GM12878 (cell line): ENCODE measurements at regions not wholly inside any gene's neighbourhood (a gene's known extent, or its start where the extent isn't known, plus 50 kb on each side); places are given as distances from the start of the nearest gene placed in this dataset.

Experiments used
- ATAC-seq: fragments of 200-7000 bp; cut with Tn5 transposase; 3 replicates; pipeline ENCODE4 v1.9.1; 2020; ENCODE audit warnings: mild to moderate bottlenecking, moderate library complexity
- BruUV-seq: library from RNA; stranded (reverse); fragments of 400-500 nt; replicated peaks from 2 replicates; lab custom pipeline; 2021; lab: Mats Ljungman, UMichigan
- CTCF ChIA-PET: fragments of 300-600 bp; sonication (Branson Sonifier 250); formaldehyde crosslinking; extraction: SDS; loops from one replicate; lab custom pipeline; 2021; ENCODE audit warnings: inconsistent platforms; lab: Yijun Ruan, JAX
- POLR2A ChIA-PET: fragments of 350-600 bp; formaldehyde crosslinking; extraction: SDS; loops from one replicate; lab custom pipeline; 2021; ENCODE audit warnings: inconsistent platforms; lab: Charles Lee
- RAD21 ChIA-PET: fragments of 300-600 bp; sonication (Branson Sonifier 250); formaldehyde crosslinking; loops from one replicate; lab custom pipeline; 2023; ENCODE audit warnings: antibody characterized with exemption; ENCODE audit not compliant: unreplicated experiment; lab: Charles Lee
- SMC1A ChIA-PET: fragments of 300-600 bp; sonication (Branson Sonifier 250); formaldehyde crosslinking; loops from one replicate; lab custom pipeline; 2023; ENCODE audit not compliant: unreplicated experiment, uncharacterized antibody; lab: Charles Lee
- DNase-seq: peaks from one replicate; pipeline ENCODE4 v3.0.0-alpha.2; 2011; ENCODE audit warnings: low read depth, low spot score
- FAIRE-seq: peaks from 3 replicates; lab custom pipeline; 2011; peaks lifted over from hg19 to GRCh38; lab: Jason Lieb, UNC
- H2AFZ ChIP-seq: 2 replicates; pipeline ENCODE4 v1.6.0; 2011; ENCODE audit warnings: low read depth, low read length, control low read depth; ENCODE audit not compliant: control insufficient read depth
- H3K27ac ChIP-seq: 2 replicates; pipeline ENCODE4 v1.5.1; 2011; ENCODE audit warnings: control low read depth; ENCODE audit not compliant: control insufficient read depth, insufficient read depth
- H3K27me3 ChIP-seq, 2 experiments: replicated peaks in 1 of 2; 2 replicates each; pipeline versions ENCODE4 v1.6.0 to v1.6.1; 2011; ENCODE audit warnings: low read length in 1 of 2; ENCODE audit not compliant: control insufficient read depth in 2 of 2, insufficient read depth in 2 of 2
- H3K36me3 ChIP-seq, 2 experiments: 2 replicates each; pipeline ENCODE4 v1.5.1; 2011; ENCODE audit warnings: low read length in 1 of 2; ENCODE audit not compliant: control insufficient read depth in 2 of 2, insufficient read depth in 2 of 2
- H3K4me1 ChIP-seq: 2 replicates; pipeline ENCODE4 v1.6.1; 2011; ENCODE audit warnings: mild to moderate bottlenecking, low read length, moderate library complexity, mixed read lengths; ENCODE audit not compliant: control insufficient read depth, insufficient read depth
- H3K4me2 ChIP-seq: 2 replicates; pipeline ENCODE4 v1.6.0; 2011; ENCODE audit warnings: control low read depth; ENCODE audit not compliant: control insufficient read depth, insufficient read depth
- H3K4me3 ChIP-seq: fragments of 200-600 bp; sonication (generic); 2 replicates; pipeline ENCODE4 v1.5.1; 2016
- H3K79me2 ChIP-seq: 2 replicates; pipeline ENCODE4 v1.6.0; 2011; ENCODE audit warnings: low read length; ENCODE audit not compliant: control insufficient read depth, insufficient read depth
- H3K9ac ChIP-seq: 2 replicates; pipeline ENCODE4 v1.8.0; 2011; ENCODE audit warnings: low read length, control low read depth, mixed read lengths; ENCODE audit not compliant: control insufficient read depth, insufficient read depth
- H3K9me3 ChIP-seq: replicated peaks from 3 replicates; pipeline ENCODE4 v1.5.1; 2011; ENCODE audit warnings: mild to moderate bottlenecking, low read length; ENCODE audit not compliant: control insufficient read depth, insufficient read depth
- H4K20me1 ChIP-seq: 2 replicates; pipeline ENCODE4 v1.6.0; 2011; ENCODE audit not compliant: control insufficient read depth, insufficient read depth
- ATF2 ChIP-seq: IDR thresholded peaks from 2 replicates; pipeline ENCODE4 v1.6.1; 2012; ENCODE audit warnings: low read length, inconsistent platforms
- BHLHE40 ChIP-seq, 2 experiments: fragments of 450-650 bp in 1 of 2; IDR thresholded peaks; 2 replicates each; pipeline ENCODE4 v1.6.1; 2011 to 2017; ENCODE audit warnings: low read depth in 2 of 2, borderline replicate concordance in 1 of 2, improper control_type of control experiment in 1 of 2, low read length in 1 of 2, mild to moderate bottlenecking in 1 of 2
- CREB1 ChIP-seq: IDR thresholded peaks from 2 replicates; pipeline ENCODE4 v1.6.1; 2012; ENCODE audit warnings: low read depth, mild to moderate bottlenecking, inconsistent platforms
- CREM ChIP-seq: IDR thresholded peaks from 2 replicates; pipeline ENCODE4 v1.6.1; 2014; ENCODE audit warnings: antibody characterized with exemption, low read depth
- ESRRA ChIP-seq: IDR thresholded peaks from 2 replicates; pipeline ENCODE4 v1.6.1; 2012; ENCODE audit warnings: mild to moderate bottlenecking, low read length, improper control_type of control experiment
- HSF1 ChIP-seq: fragments of 150-350 bp; IDR thresholded peaks from 2 replicates; pipeline ENCODE4 v1.6.1; 2014; ENCODE audit warnings: mild to moderate bottlenecking, low read depth, low read length
- KDM1A ChIP-seq: fragments of 200-600 bp; sonication (generic); IDR thresholded peaks from 2 replicates; pipeline ENCODE4 v1.6.1; 2016; ENCODE audit warnings: borderline replicate concordance
- KLF5 ChIP-seq: fragments of 450-650 bp; IDR thresholded peaks from 2 replicates; pipeline ENCODE4 v1.6.1; 2014; ENCODE audit warnings: mild to moderate bottlenecking; ENCODE audit not compliant: partially characterized antibody
- MAX ChIP-seq: IDR thresholded peaks from 2 replicates; pipeline ENCODE4 v1.6.1; 2012; ENCODE audit warnings: low read depth, low read length, improper control_type of control experiment
- MYB ChIP-seq: fragments of 150-350 bp; IDR thresholded peaks from 2 replicates; pipeline ENCODE4 v1.6.1; 2014; ENCODE audit warnings: mild to moderate bottlenecking, low read depth, low read length, borderline replicate concordance
- NFIC ChIP-seq: IDR thresholded peaks from 2 replicates; pipeline ENCODE4 v1.6.1; 2012; ENCODE audit warnings: low read depth, mild to moderate bottlenecking, inconsistent platforms, low read length, moderate library complexity
- RAD21 ChIP-seq: IDR thresholded peaks from 2 replicates; pipeline ENCODE4 v1.6.1; 2011; ENCODE audit warnings: mild to moderate bottlenecking, low read depth, low read length, moderate library complexity; ENCODE audit not compliant: insufficient read depth
- RELA ChIP-seq: fragments of 450-650 bp; IDR thresholded peaks from 2 replicates; pipeline ENCODE4 v1.8.0; 2014; ENCODE audit warnings: borderline replicate concordance; ENCODE audit not compliant: partially characterized antibody
- SP1 ChIP-seq: IDR thresholded peaks from one replicate; pipeline ENCODE4 v1.6.1; 2011; ENCODE audit warnings: low read depth, low read length
- TAF1 ChIP-seq: IDR thresholded peaks from 2 replicates; pipeline ENCODE4 v1.6.1; 2011; ENCODE audit warnings: mild to moderate bottlenecking, low read depth, low read length, borderline replicate concordance
- USF2 ChIP-seq: IDR thresholded peaks from 2 replicates; pipeline ENCODE4 v1.6.1; 2011; ENCODE audit warnings: low read depth, low read length, improper control_type of control experiment, borderline replicate concordance
- ZBTB11 ChIP-seq: fragments of 450-650 bp; formaldehyde crosslinking; IDR thresholded peaks from 2 replicates; pipeline ENCODE4 v1.5.0; 2022; ENCODE audit warnings: mild to moderate bottlenecking, missing genetic modification characterization
- WGBS: methylation state at CpG from one replicate; pipeline ENCODE4 v1.1.6; 2016; ENCODE audit warnings: low lambda C conversion rate; ENCODE audit not compliant: insufficient replicate concordance, insufficient coverage; ENCODE audit errors: missing lambda C conversion rate; 5-methylcytosine and 5-hydroxymethylcytosine counted together
- in situ Hi-C: fragments of 300-500 bp; cut with MboI; formaldehyde crosslinking; loops from 9 replicates; pipeline ENCODE4 v1.14.3; 2018; ENCODE audit warnings: mixed read lengths
- intact Hi-C: fragments of 100-400 bp; cut with micrococcal nuclease; formaldehyde crosslinking; loops from one replicate; pipeline ENCODE4 v1.14.2; 2022; ENCODE audit not compliant: unreplicated experiment

- TF ChIP-seq ZBTB11 (CRISPR knock-in tag) (no peak), CREM (no peak), RELA (no peak), TAF1 (no peak), KLF5 (no peak), USF2 (no peak), SP1 (no peak)
These were observed 217.8 kb upstream of the CST7 start (continued) for GRCh38 chr20:24731312-24731711.

- ATAC-seq (no peak), DNase-seq (no peak), FAIRE-seq (no peak)
- intact Hi-C loops = no loop called here
- ChIA-PET POLR2A (no interaction called here), RAD21 (no interaction called here), SMC1A (no interaction called here), CTCF (no interaction called here)
- no peaks in the 10 kb centered on the region for H3K36me3 ChIP-seq
- H2AFZ ChIP-seq = no peak overlapping the region
- in situ Hi-C loops = no loop called here
- H4K20me1 ChIP-seq = no peaks in the 10 kb centered on the region
- H3K4me2 ChIP-seq = no peak overlapping the region
- no peaks in the 10 kb centered on the region; a peak in 1 of 4 replicates for H3K27me3 ChIP-seq
- no peaks in the 10 kb centered on the region for H3K4me1 ChIP-seq
- H3K9ac ChIP-seq = no peak overlapping the region
- H3K4me3 ChIP-seq = no peak overlapping the region
- WGBS = 17% methylated on average over 5 of the region's 5 CpGs
- H3K27ac ChIP-seq = no peak overlapping the region
- H3K79me2 ChIP-seq = no peaks in the 10 kb centered on the region
- H3K9me3 ChIP-seq = no peaks in the 10 kb centered on the region
- BruUV-seq = no TSS peak
- TF ChIP-seq ATF2 = no peak
- no peak for TF ChIP-seq BHLHE40 (IDR thresholded peaks at IDR 0.05; ENCODE audit: borderline replicate concordance in 1 of 2, low read depth in 2 of 2, low read length in 1 of 2)
- no peak for TF ChIP-seq HSF1
- TF ChIP-seq MYB = no peak
- no peak for TF ChIP-seq ESRRA
- no peak for TF ChIP-seq KDM1A
- no peak for TF ChIP-seq RAD21
- no peak for TF ChIP-seq NFIC
- no peak for TF ChIP-seq CREB1
- no peak for TF ChIP-seq MAX
These were observed 217.0 kb upstream of the CST7 start for GRCh38 chr20:24732076-24732475.
